Central memory CD8-positive, alpha-beta T cell (primary cell): ENCODE measurements at regions not wholly inside any gene's neighbourhood (a gene's known extent, or its start where the extent isn't known, plus 50 kb on each side); places are given as distances from the start of the nearest gene placed in this dataset.
"Not testable (repeated sequence)": the region's sequence is repeated elsewhere in the genome, so short reads cannot be mapped to it uniquely, and the experiment has no call there.

Source experiments
- ATAC-seq: fragments of 150-1000 bp; cut with Tn5 transposase; replicated peaks from 2 replicates; pipeline ENCODE4 v1.10.0; 2022; ENCODE audit warnings: mild to moderate bottlenecking, moderate FRiP score, moderate number of reproducible peaks; ENCODE audit not compliant: poor library complexity, severe bottlenecking; ENCODE audit errors: extremely low read depth
- DNase-seq, 2 donors: peaks; one replicate each; pipeline ENCODE4 v3.0.0; 2021; ENCODE audit warnings: low spot score in 2 of 2
- H3K27ac Mint-ChIP-seq: one replicate; pipeline ENCODE4 v1.8.0; 2022; ENCODE audit warnings: low read depth, mild to moderate bottlenecking, moderate library complexity, mixed read lengths
- H3K27me3 Mint-ChIP-seq: one replicate; pipeline ENCODE4 v1.8.0; 2022; ENCODE audit warnings: mixed read lengths
- H3K36me3 Mint-ChIP-seq: one replicate; pipeline ENCODE4 v1.8.0; 2022; ENCODE audit warnings: mild to moderate bottlenecking, moderate library complexity, mixed read lengths; ENCODE audit not compliant: insufficient read depth
- H3K4me1 Mint-ChIP-seq: one replicate; pipeline ENCODE4 v1.8.0; 2022; ENCODE audit warnings: mixed read lengths
- H3K4me3 Mint-ChIP-seq: one replicate; pipeline ENCODE4 v1.8.0; 2022; ENCODE audit warnings: mild to moderate bottlenecking, moderate library complexity, mixed read lengths
- H3K9me3 Mint-ChIP-seq: one replicate; pipeline ENCODE4 v1.8.0; 2022; ENCODE audit warnings: mixed read lengths

- Mint-ChIP-seq H3K9me3 (peaks cover 6% of the 10 kb centered on the region), H3K27ac (no peak overlapping the region), H3K36me3 (no peaks in the 10 kb centered on the region), H3K4me3 (no peak overlapping the region), H3K27me3 (no peaks in the 10 kb centered on the region), H3K4me1 (no peaks in the 10 kb centered on the region)
- ATAC-seq (no peak), DNase-seq (no peak)
These were observed 165.1 kb upstream of the CNOT2 start for GRCh38 chr12:70078161-70078560.

- Mint-ChIP-seq H3K4me3 (no peak overlapping the region), H3K4me1 (no peaks in the 10 kb centered on the region), H3K36me3 (no peaks in the 10 kb centered on the region), H3K9me3 (peaks cover 6% of the 10 kb centered on the region), H3K27me3 (no peaks in the 10 kb centered on the region), H3K27ac (no peak overlapping the region)
- ATAC-seq: no peak
- DNase-seq: no peak
These were observed 162.7 kb upstream of the CNOT2 start for GRCh38 chr12:70080566-70080965.

- H3K4me3 Mint-ChIP-seq: no peak overlapping the region
- H3K36me3 Mint-ChIP-seq: no peaks in the 10 kb centered on the region
- peaks cover 6% of the 10 kb centered on the region for H3K9me3 Mint-ChIP-seq
- ATAC-seq (no peak), DNase-seq (no peak)
- no peaks in the 10 kb centered on the region for H3K4me1 Mint-ChIP-seq
- peaks cover 14% of the 10 kb centered on the region for H3K27me3 Mint-ChIP-seq
- H3K27ac Mint-ChIP-seq: no peak overlapping the region
These were observed 160.1 kb upstream of the CNOT2 start for GRCh38 chr12:70082997-70083676.

GRCh38 chr12:70083677-70084020 is 159.6 kb upstream of the CNOT2 start:
- Mint-ChIP-seq H3K27me3 (peaks cover 19% of the 10 kb centered on the region), H3K4me3 (no peak overlapping the region), H3K27ac (no peak overlapping the region), H3K4me1 (no peaks in the 10 kb centered on the region), H3K9me3 (peaks cover 6% of the 10 kb centered on the region), H3K36me3 (no peaks in the 10 kb centered on the region)
- DNase-seq (no peak), ATAC-seq (no peak)

- not testable (repeated sequence) for H3K4me1 Mint-ChIP-seq, H3K36me3 Mint-ChIP-seq, H3K4me3 Mint-ChIP-seq
These were observed 156.9 kb upstream of the CNOT2 start for GRCh38 chr12:70086372-70086771.

GRCh38 chr12:70091021-70091521 is 152.2 kb upstream of the CNOT2 start:
- no peaks in the 10 kb centered on the region for H3K9me3 Mint-ChIP-seq

More at GRCh38 chr12:70086372-70086771, 156.9 kb upstream of the CNOT2 start:
- peak overlapping the region; percentile 44 for H3K27ac Mint-ChIP-seq
- ATAC-seq, DNase-seq, H3K9me3 Mint-ChIP-seq: not testable (repeated sequence)
- peaks cover 21% of the 10 kb centered on the region for H3K27me3 Mint-ChIP-seq

GRCh38 chr12:70094467-70094866 is 148.8 kb upstream of the CNOT2 start:
- H3K27ac Mint-ChIP-seq: no peak overlapping the region
- ATAC-seq: no peak
- no peaks in the 10 kb centered on the region for H3K9me3 Mint-ChIP-seq
- H3K4me1 Mint-ChIP-seq: no peaks in the 10 kb centered on the region
- H3K4me3 Mint-ChIP-seq: no peak overlapping the region
- DNase-seq: no peak
- no peaks in the 10 kb centered on the region for H3K27me3 Mint-ChIP-seq
- peaks cover 1% of the 10 kb centered on the region for H3K36me3 Mint-ChIP-seq

More at GRCh38 chr12:70091021-70091521, 152.2 kb upstream of the CNOT2 start:
- H3K36me3 Mint-ChIP-seq: no peaks in the 10 kb centered on the region
- H3K4me3 Mint-ChIP-seq: no peak overlapping the region
- H3K27ac Mint-ChIP-seq: no peak overlapping the region
- H3K4me1 Mint-ChIP-seq: no peaks in the 10 kb centered on the region
- peaks cover 21% of the 10 kb centered on the region for H3K27me3 Mint-ChIP-seq
- DNase-seq (no peak), ATAC-seq (no peak)

GRCh38 chr12:70096759-70097410 is 146.3 kb upstream of the CNOT2 start:
- Mint-ChIP-seq H3K9me3 (no peaks in the 10 kb centered on the region), H3K4me3 (no peak overlapping the region), H3K36me3 (peaks cover 1% of the 10 kb centered on the region), H3K27me3 (peaks cover 9% of the 10 kb centered on the region), H3K4me1 (no peaks in the 10 kb centered on the region), H3K27ac (no peak overlapping the region)
- DNase-seq (no peak), ATAC-seq (no peak)

GRCh38 chr12:70101064-70101463 is 142.2 kb upstream of the CNOT2 start:
- no peak for DNase-seq
- no peaks in the 10 kb centered on the region for H3K4me1 Mint-ChIP-seq
- H3K9me3 Mint-ChIP-seq: no peaks in the 10 kb centered on the region
- peaks cover 1% of the 10 kb centered on the region for H3K36me3 Mint-ChIP-seq
- H3K27ac Mint-ChIP-seq: no peak overlapping the region
- H3K4me3 Mint-ChIP-seq: no peak overlapping the region
- ATAC-seq: no peak
- H3K27me3 Mint-ChIP-seq: peaks cover 9% of the 10 kb centered on the region

- no peak overlapping the region for H3K27ac Mint-ChIP-seq
- DNase-seq (no peak), ATAC-seq (no peak)
- H3K9me3 Mint-ChIP-seq: peaks cover 18% of the 10 kb centered on the region
- H3K36me3 Mint-ChIP-seq: no peaks in the 10 kb centered on the region
- no peak overlapping the region for H3K4me3 Mint-ChIP-seq
- no peaks in the 10 kb centered on the region for H3K4me1 Mint-ChIP-seq
- peaks cover 10% of the 10 kb centered on the region for H3K27me3 Mint-ChIP-seq
These were observed 136.9 kb upstream of the CNOT2 start for GRCh38 chr12:70106347-70106746.

- Mint-ChIP-seq H3K4me1 (no peaks in the 10 kb centered on the region), H3K9me3 (peaks cover 28% of the 10 kb centered on the region), H3K4me3 (no peak overlapping the region), H3K27me3 (peaks cover 19% of the 10 kb centered on the region), H3K27ac (no peak overlapping the region), H3K36me3 (no peaks in the 10 kb centered on the region)
- ATAC-seq (no peak), DNase-seq (no peak)
These were observed 133.1 kb upstream of the CNOT2 start for GRCh38 chr12:70110085-70110484.

GRCh38 chr12:70117670-70118069 is 125.6 kb upstream of the CNOT2 start:
- Mint-ChIP-seq H3K27me3 (no peaks in the 10 kb centered on the region), H3K4me3 (no peak overlapping the region), H3K9me3 (peaks cover 1% of the 10 kb centered on the region), H3K27ac (no peak overlapping the region), H3K36me3 (no peaks in the 10 kb centered on the region), H3K4me1 (no peaks in the 10 kb centered on the region)
- DNase-seq: no peak
- no peak for ATAC-seq

GRCh38 chr12:70120970-70121369 is 122.3 kb upstream of the CNOT2 start:
- no peaks in the 10 kb centered on the region for H3K4me1 Mint-ChIP-seq
- H3K27ac Mint-ChIP-seq: no peak overlapping the region
- H3K9me3 Mint-ChIP-seq: no peaks in the 10 kb centered on the region
- no peaks in the 10 kb centered on the region for H3K36me3 Mint-ChIP-seq
- no peaks in the 10 kb centered on the region for H3K27me3 Mint-ChIP-seq
- no peak for DNase-seq
- H3K4me3 Mint-ChIP-seq: no peak overlapping the region
- ATAC-seq: no peak
